ENCODE measurements at regions not wholly inside any gene's neighbourhood (a gene's known extent, or its start where the extent isn't known, plus 50 kb on each side); places are given as distances from the start of the nearest gene placed in this dataset.
"Not testable (repeated sequence)": the region's sequence is repeated elsewhere in the genome, so short reads cannot be mapped to it uniquely, and the experiment has no call there.

GRCh38 chr4:55707507-55707906 lies 71.4 kb upstream of the NMU start:
- H3K27ac ChIP-seq (ENCODE audit: low read depth in 2 of 2, low read length in 1 of 2), result no peak overlapping the region
- H3K9me2 ChIP-seq, result no peaks in the 10 kb centered on the region
- no peak overlapping the region for H3K9ac ChIP-seq
- no peaks in the 10 kb centered on the region for H3K27me3 ChIP-seq (ENCODE audit: insufficient read depth)
- no peak overlapping the region for H2AFZ ChIP-seq (ENCODE audit: low read depth)
- H3F3A ChIP-seq (replicated peaks; ENCODE audit: insufficient read depth), result no peaks in the 10 kb centered on the region
- no peaks in the 10 kb centered on the region for H3K4me1 ChIP-seq (ENCODE audit: control insufficient read depth in 1 of 2, insufficient read depth in 2 of 2, low read depth in 1 of 2, low read length in 1 of 2)
- no peaks in the 10 kb centered on the region for H4K20me1 ChIP-seq (ENCODE audit: insufficient read depth)
- H3K79me2 ChIP-seq (ENCODE audit: insufficient read depth), result no peaks in the 10 kb centered on the region
- TF ChIP-seq TCF12 (IDR thresholded peaks at IDR 0.05), result no peak
- TF ChIP-seq USF2 (IDR thresholded peaks at IDR 0.05; ENCODE audit: borderline replicate concordance, low read depth, low read length), result no peak
- no peak for TF ChIP-seq CTCF (IDR thresholded peaks at IDR 0.05)
- TF ChIP-seq EZH2phosphoT487 (IDR thresholded peaks at IDR 0.05; ENCODE audit: borderline replicate concordance, low read depth), result no peak
- CTCF ChIA-PET, result no interaction called here
- no peaks in the 10 kb centered on the region for H3K9me3 ChIP-seq
- 47% methylated on average over 5 of the region's 5 CpGs for WGBS (ENCODE audit: low lambda C conversion rate)
- no peak for DNase-seq
- H3K36me3 ChIP-seq (replicated peaks in 1 of 2; ENCODE audit: control insufficient read depth in 1 of 2, insufficient read depth in 2 of 2, low read length in 1 of 2), result no peaks in the 10 kb centered on the region
- H3K4me3 ChIP-seq (ENCODE audit: low read depth in 2 of 2, low read length in 1 of 2), result no peak overlapping the region
- H3K4me2 ChIP-seq, result no peak overlapping the region
- POLR2A ChIA-PET, result no interaction called here

- H3K4me3 ChIP-seq (ENCODE audit: low read depth in 2 of 2, low read length in 1 of 2); H3K9me3 ChIP-seq; H3K4me1 ChIP-seq (ENCODE audit: control insufficient read depth in 1 of 2, insufficient read depth in 2 of 2, low read depth in 1 of 2, low read length in 1 of 2); H3K4me2 ChIP-seq; H3K27ac ChIP-seq (ENCODE audit: low read depth in 2 of 2, low read length in 1 of 2); H3K36me3 ChIP-seq (replicated peaks in 1 of 2; ENCODE audit: control insufficient read depth in 1 of 2, insufficient read depth in 2 of 2, low read length in 1 of 2); DNase-seq; H3K9ac ChIP-seq; H3F3A ChIP-seq (replicated peaks; ENCODE audit: insufficient read depth); H4K20me1 ChIP-seq (ENCODE audit: insufficient read depth); CTCF ChIA-PET; H3K27me3 ChIP-seq (ENCODE audit: insufficient read depth); H3K79me2 ChIP-seq (ENCODE audit: insufficient read depth); POLR2A ChIA-PET; H3K9me2 ChIP-seq; H2AFZ ChIP-seq (ENCODE audit: low read depth): not testable (repeated sequence)
- WGBS (ENCODE audit: low lambda C conversion rate), result 60% methylated on average over 1 of the region's 11 CpGs
Observed at GRCh38 chr4:55707991-55708390, 71.9 kb upstream of the NMU start.

GRCh38 chr4:55712835-55713234 lies 76.7 kb upstream of the NMU start:
- H3K27me3 ChIP-seq (ENCODE audit: insufficient read depth); H2AFZ ChIP-seq (ENCODE audit: low read depth); DNase-seq; H3K4me1 ChIP-seq (ENCODE audit: control insufficient read depth in 1 of 2, insufficient read depth in 2 of 2, low read depth in 1 of 2, low read length in 1 of 2); H3K4me3 ChIP-seq (ENCODE audit: low read depth in 2 of 2, low read length in 1 of 2); H3K9me3 ChIP-seq; CTCF ChIA-PET; H3K9me2 ChIP-seq; H3K36me3 ChIP-seq (replicated peaks in 1 of 2; ENCODE audit: control insufficient read depth in 1 of 2, insufficient read depth in 2 of 2, low read length in 1 of 2); H3K27ac ChIP-seq (ENCODE audit: low read depth in 2 of 2, low read length in 1 of 2); H3K9ac ChIP-seq; H3K4me2 ChIP-seq; H3F3A ChIP-seq (replicated peaks; ENCODE audit: insufficient read depth); POLR2A ChIA-PET; H3K79me2 ChIP-seq (ENCODE audit: insufficient read depth); H4K20me1 ChIP-seq (ENCODE audit: insufficient read depth): not testable (repeated sequence)
- 50% methylated on average over 2 of the region's 2 CpGs for WGBS (ENCODE audit: low lambda C conversion rate)

All from SK-N-SH (cell line).